SU-DHL-6 (cell line): ENCODE measurements at regions not wholly inside any gene's neighbourhood (a gene's known extent, or its start where the extent isn't known, plus 50 kb on each side); places are given as distances from the start of the nearest gene placed in this dataset.

ENCODE experiments used
- H2AFZ ChIP-seq: fragments of 200-600 bp; sonication (generic); 2 replicates; pipeline ENCODE4 v1.6.1; 2014; ENCODE audit warnings: low read depth, mild to moderate bottlenecking, moderate library complexity, mixed read lengths, antibody characterized with exemption, low read length; ENCODE audit not compliant: severe bottlenecking
- H3F3A ChIP-seq: fragments of 200-600 bp; shearing (Covaris generic); 2 replicates; pipeline ENCODE4 v1.6.0; 2016; ENCODE audit warnings: antibody characterized with exemption, mild to moderate bottlenecking; ENCODE audit not compliant: insufficient read depth
- H3K27ac ChIP-seq: fragments of 200-600 bp; sonication (generic); 2 replicates; pipeline ENCODE4 v1.5.1; 2016; ENCODE audit warnings: low read depth, mild to moderate bottlenecking, low read length, moderate library complexity, mixed read lengths
- H3K27me3 ChIP-seq: fragments of 200-600 bp; sonication (generic), shearing (Covaris generic); 2 replicates; pipeline ENCODE4 v1.6.0; 2014; ENCODE audit warnings: mild to moderate bottlenecking, low read length
- H3K36me3 ChIP-seq: fragments of 200-600 bp; sonication (generic); 2 replicates; pipeline ENCODE4 v1.6.1; 2014; ENCODE audit warnings: mild to moderate bottlenecking, low read length, mixed read lengths
- H3K4me2 ChIP-seq: fragments of 300-600, 200-600 bp; shearing (Covaris generic), sonication (generic); 2 replicates; pipeline ENCODE4 v1.6.0; 2014; ENCODE audit warnings: low read length, low read depth, mild to moderate bottlenecking; ENCODE audit not compliant: poor library complexity, severe bottlenecking
- H3K4me3 ChIP-seq: fragments of 200-600 bp; sonication (generic); 2 replicates; pipeline ENCODE4 v1.5.1; 2014; ENCODE audit warnings: antibody characterized with exemption, low read length, mild to moderate bottlenecking, mixed read lengths; ENCODE audit not compliant: insufficient read depth, poor library complexity, severe bottlenecking
- H3K79me2 ChIP-seq: fragments of 200-600 bp; sonication (generic); 2 replicates; pipeline ENCODE4 v1.6.1; 2014; ENCODE audit warnings: mild to moderate bottlenecking, low read length, moderate library complexity; ENCODE audit not compliant: insufficient read depth
- H3K9ac ChIP-seq: fragments of 200-600 bp; sonication (generic); 2 replicates; pipeline ENCODE4 v1.7.0; 2014; ENCODE audit warnings: mild to moderate bottlenecking, low read length
- H3K9me2 ChIP-seq: fragments of 200-600 bp; sonication (generic); replicated peaks from 2 replicates; pipeline ENCODE4 v1.6.1; 2014; ENCODE audit warnings: low read length; ENCODE audit not compliant: insufficient read depth
- H3K9me3 ChIP-seq: fragments of 200-600 bp; sonication (generic); 2 replicates; pipeline ENCODE4 v1.6.1; 2014; ENCODE audit warnings: low read length, mixed read lengths; ENCODE audit not compliant: insufficient read depth
- H4K20me1 ChIP-seq: fragments of 200-600 bp; sonication (generic); 2 replicates; pipeline ENCODE4 v1.6.1; 2014; ENCODE audit warnings: low read depth, mild to moderate bottlenecking, antibody characterized with exemption, low read length, moderate library complexity, mixed read lengths
- CTCF ChIP-seq: fragments of 200-600 bp; sonication (generic); IDR thresholded peaks from one replicate; pipeline ENCODE4 v1.5.1; 2017; ENCODE audit warnings: antibody characterized with exemption, mild to moderate bottlenecking, low read length, moderate library complexity; ENCODE audit not compliant: insufficient read depth, poor library complexity, severe bottlenecking
- EZH2phosphoT487 ChIP-seq: fragments of 200-600 bp; sonication (generic), shearing (Covaris generic); conservative IDR thresholded peaks from 2 replicates; pipeline ENCODE4 v1.6.1; 2018; ENCODE audit warnings: mild to moderate bottlenecking, antibody characterized with exemption, low read length, moderate library complexity, mixed read lengths

- no peaks in the 10 kb centered on the region for H3K9me3 ChIP-seq
- H3K9ac ChIP-seq = no peak overlapping the region
- H3F3A ChIP-seq = no peaks in the 10 kb centered on the region
- H4K20me1 ChIP-seq = no peaks in the 10 kb centered on the region
- H2AFZ ChIP-seq = no peak overlapping the region
- H3K79me2 ChIP-seq = no peaks in the 10 kb centered on the region
- no peaks in the 10 kb centered on the region for H3K36me3 ChIP-seq
- no peak overlapping the region for H3K4me3 ChIP-seq
- no peaks in the 10 kb centered on the region for H3K9me2 ChIP-seq
- H3K27me3 ChIP-seq = no peaks in the 10 kb centered on the region
- TF ChIP-seq EZH2phosphoT487 = no peak
- TF ChIP-seq CTCF = peak; percentile 28
- no peak overlapping the region for H3K27ac ChIP-seq
- H3K4me2 ChIP-seq = no peak overlapping the region
Observed at GRCh38 chrX:151505796-151506195, 57.7 kb upstream of the PASD1 start.

- Histone ChIP-seq H3K79me2 (no peaks in the 10 kb centered on the region), H3K4me2 (no peak overlapping the region), H3K27ac (no peak overlapping the region), H3F3A (no peaks in the 10 kb centered on the region), H3K36me3 (no peaks in the 10 kb centered on the region), H2AFZ (no peak overlapping the region), H3K9me2 (no peaks in the 10 kb centered on the region), H3K9me3 (no peaks in the 10 kb centered on the region), H3K27me3 (no peaks in the 10 kb centered on the region), H3K4me3 (no peak overlapping the region), H4K20me1 (no peaks in the 10 kb centered on the region), H3K9ac (no peak overlapping the region)
- TF ChIP-seq CTCF = no peak
- TF ChIP-seq EZH2phosphoT487 = no peak
Observed at GRCh38 chrX:151510203-151510602, 53.3 kb upstream of the PASD1 start.

GRCh38 chrX:151513472-151513871 is 50.0 kb upstream of the PASD1 start:
- Histone ChIP-seq H3K27ac (no peak overlapping the region), H3K9me3 (no peaks in the 10 kb centered on the region), H3K4me2 (no peak overlapping the region), H4K20me1 (no peaks in the 10 kb centered on the region), H3K36me3 (no peaks in the 10 kb centered on the region), H2AFZ (no peak overlapping the region), H3K9ac (no peak overlapping the region), H3K27me3 (no peaks in the 10 kb centered on the region), H3F3A (no peaks in the 10 kb centered on the region), H3K4me3 (no peak overlapping the region), H3K79me2 (no peaks in the 10 kb centered on the region), H3K9me2 (no peaks in the 10 kb centered on the region)
- TF ChIP-seq EZH2phosphoT487 (no peak), CTCF (no peak)
